K562 (cell line): ENCODE measurements at regions not wholly inside any gene's neighbourhood (a gene's known extent, or its start where the extent isn't known, plus 50 kb on each side); places are given as distances from the start of the nearest gene placed in this dataset.

Experiments used
- BRF1 ChIP-seq: IDR thresholded peaks from 3 replicates; pipeline ENCODE4 v1.6.1; 2011; ENCODE audit warnings: borderline replicate concordance, mild to moderate bottlenecking; ENCODE audit not compliant: insufficient read length; ENCODE audit errors: extremely low read depth
- CHD4 ChIP-seq: fragments of 200-600 bp; sonication (generic); IDR thresholded peaks from 3 replicates; pipeline ENCODE4 v1.6.1; 2012; ENCODE audit warnings: low read depth, mild to moderate bottlenecking, mixed read lengths, low read length, inconsistent platforms; ENCODE audit not compliant: insufficient read depth, insufficient replicate concordance, poor library complexity, severe bottlenecking
- CTCFL ChIP-seq: IDR thresholded peaks from 2 replicates; pipeline ENCODE4 v1.6.1; 2011; ENCODE audit warnings: borderline replicate concordance, low read depth, mild to moderate bottlenecking, moderate library complexity, low read length; ENCODE audit not compliant: insufficient read depth, poor library complexity, severe bottlenecking
- DPF2 ChIP-seq: fragments of 450-650 bp; IDR thresholded peaks from 2 replicates; pipeline ENCODE4 v1.6.1; 2016
- EWSR1 ChIP-seq: fragments of 450-650 bp; IDR thresholded peaks from 2 replicates; pipeline ENCODE4 v1.6.1; 2018; ENCODE audit warnings: borderline replicate concordance, mild to moderate bottlenecking, low read depth, moderate library complexity; ENCODE audit not compliant: partially characterized antibody
- HES1 ChIP-seq: fragments of 450-650 bp; IDR thresholded peaks from 2 replicates; pipeline ENCODE4 v1.6.1; 2016; ENCODE audit warnings: low read depth, mild to moderate bottlenecking, moderate library complexity
- MYBL2 ChIP-seq, 2 experiments: fragments of 450-650 bp in 1 of 2; sonication (generic) in 1 of 2; formaldehyde crosslinking in 1 of 2; IDR thresholded peaks; 2 replicates each; pipeline versions ENCODE4 v1.6.1 to v1.8.1; 2017 to 2022; ENCODE audit warnings: borderline replicate concordance in 1 of 2, inconsistent platforms in 1 of 2, low read depth in 1 of 2, mild to moderate bottlenecking in 1 of 2, missing genetic modification reagents in 1 of 2, moderate library complexity in 1 of 2
- NR2C2 ChIP-seq, 2 experiments: fragments of 200-800 bp in 1 of 2; sonication (Bioruptor generic) in 1 of 2; sonication (generic) in 1 of 2; formaldehyde crosslinking in 1 of 2; IDR thresholded peaks; 2 replicates each; pipeline versions ENCODE4 v1.6.1 to v1.8.0; 2016 to 2022; ENCODE audit warnings: mild to moderate bottlenecking in 1 of 2, missing compliant biosample characterization in 1 of 2, missing genetic modification characterization in 1 of 2, missing genetic modification reagents in 1 of 2
- PTBP1 ChIP-seq: fragments of 200-400 bp; formaldehyde crosslinking; IDR thresholded peaks from 2 replicates; pipeline ENCODE4 v1.6.1; 2017; ENCODE audit warnings: low read depth, low read length
- SMARCB1 ChIP-seq: IDR thresholded peaks from 2 replicates; pipeline ENCODE4 v1.6.1; 2011; ENCODE audit warnings: improper control_type of control experiment, low read depth; ENCODE audit not compliant: insufficient read length
- XRCC3 ChIP-seq: fragments of 450-650 bp; IDR thresholded peaks from 2 replicates; pipeline ENCODE4 v1.6.1; 2017; ENCODE audit warnings: mild to moderate bottlenecking, moderate library complexity
- ZNF239 ChIP-seq: fragments of 250-450 bp; sonication (Bioruptor Pico); IDR thresholded peaks from 2 replicates; pipeline ENCODE4 v1.4.0; 2020; ENCODE audit warnings: mild to moderate bottlenecking
- ZNF407 ChIP-seq: fragments of 450-650 bp; IDR thresholded peaks from 2 replicates; pipeline ENCODE4 v1.6.1; 2016; ENCODE audit warnings: low read depth
- ZNF766 ChIP-seq: fragments of 200-800 bp; sonication (Bioruptor generic); conservative IDR thresholded peaks from 2 replicates; pipeline ENCODE4 v1.6.1; 2016; ENCODE audit warnings: missing genetic modification characterization, missing compliant biosample characterization

GRCh38 chr7:25849500-25850184 lies 302.4 kb upstream of the NFE2L3 start (continued):
- no peak for TF ChIP-seq CTCFL
- TF ChIP-seq HES1, result no peak
- no peak for TF ChIP-seq ZNF239 (CRISPR knock-in tag)
- peak; percentile 72 for TF ChIP-seq DPF2
- no peak for TF ChIP-seq BRF1
- no peak for TF ChIP-seq ZNF407
- TF ChIP-seq NR2C2 (CRISPR knock-in tag; IDR thresholded peaks at IDR 0.05), result no peak
- peak; percentile 67 for TF ChIP-seq NR2C2 (tag; IDR thresholded peaks at IDR 0.05)
- no peak for TF ChIP-seq CHD4
- TF ChIP-seq MYBL2 (IDR thresholded peaks at IDR 0.05; ENCODE audit: low read depth), result no peak
- no peak for TF ChIP-seq MYBL2 (CRISPR knock-in tag; IDR thresholded peaks at IDR 0.05; ENCODE audit: borderline replicate concordance)
- no peak for TF ChIP-seq XRCC3
- TF ChIP-seq SMARCB1, result no peak
- no peak for TF ChIP-seq EWSR1
- TF ChIP-seq ZNF766, result peak; percentile 64; the same call in 1 of the 2 replicates
- no peak for TF ChIP-seq PTBP1
